Astrocyte (in vitro differentiated cells and primary cell): ENCODE measurements at regions not wholly inside any gene's neighbourhood (a gene's known extent, or its start where the extent isn't known, plus 50 kb on each side); places are given as distances from the start of the nearest gene placed in this dataset.

Experiments
- DNase-seq: peaks from one replicate; pipeline ENCODE4 v3.0.0-alpha.2; 2010; ENCODE audit warnings: low read depth
- FAIRE-seq: peaks from 2 replicates; lab custom pipeline; 2011; peaks lifted over from hg19 to GRCh38; lab: Jason Lieb, UNC
- H2AFZ ChIP-seq: 2 replicates; pipeline ENCODE4 v1.6.0; 2012; ENCODE audit warnings: low read depth, low read length, inconsistent platforms
- H3K27ac ChIP-seq: 2 replicates; pipeline ENCODE4 v1.5.1; 2011; ENCODE audit warnings: low read depth, low read length, inconsistent platforms
- H3K27me3 ChIP-seq: 2 replicates; pipeline ENCODE4 v1.6.0; 2011; ENCODE audit warnings: low read length, inconsistent platforms; ENCODE audit not compliant: insufficient read depth
- H3K36me3 ChIP-seq: 2 replicates; pipeline ENCODE4 v1.5.1; 2011; ENCODE audit warnings: low read length, inconsistent platforms; ENCODE audit not compliant: insufficient read depth
- H3K4me1 ChIP-seq: 2 replicates; pipeline ENCODE4 v1.5.1; 2011; ENCODE audit warnings: low read length, inconsistent platforms; ENCODE audit not compliant: insufficient read depth
- H3K4me2 ChIP-seq: 2 replicates; pipeline ENCODE4 v1.6.0; 2012; ENCODE audit warnings: low read length, inconsistent platforms
- H3K4me3 ChIP-seq: 2 replicates; pipeline ENCODE4 v1.5.1; 2011; ENCODE audit warnings: low read depth, mild to moderate bottlenecking, low read length, inconsistent platforms; ENCODE audit not compliant: insufficient read depth
- H3K79me2 ChIP-seq: 2 replicates; pipeline ENCODE4 v1.6.0; 2012; ENCODE audit warnings: mild to moderate bottlenecking, low read length, inconsistent platforms; ENCODE audit not compliant: insufficient read depth
- H3K9ac ChIP-seq: 2 replicates; pipeline ENCODE4 v1.6.0; 2012; ENCODE audit warnings: mild to moderate bottlenecking, low read length, inconsistent platforms
- H3K9me3 ChIP-seq: 2 replicates; pipeline ENCODE4 v1.5.1; 2012; ENCODE audit warnings: low read depth, mild to moderate bottlenecking, low read length, inconsistent platforms; ENCODE audit not compliant: insufficient read depth
- H4K20me1 ChIP-seq: 2 replicates; pipeline ENCODE4 v1.6.0; 2012; ENCODE audit warnings: low read length, inconsistent platforms; ENCODE audit not compliant: insufficient read depth
- H3K27ac Mint-ChIP-seq: one replicate; pipeline ENCODE4 v1.8.0; 2021; ENCODE audit warnings: mild to moderate bottlenecking, mixed read lengths; ENCODE audit not compliant: unreplicated experiment
- H3K27me3 Mint-ChIP-seq: one replicate; pipeline ENCODE4 v1.8.0; 2021; ENCODE audit warnings: low read depth, mixed read lengths; ENCODE audit not compliant: unreplicated experiment
- H3K36me3 Mint-ChIP-seq: one replicate; pipeline ENCODE4 v1.8.0; 2021; ENCODE audit warnings: low read depth, mixed read lengths; ENCODE audit not compliant: unreplicated experiment
- H3K4me1 Mint-ChIP-seq: one replicate; pipeline ENCODE4 v1.8.0; 2021; ENCODE audit warnings: low read depth, mixed read lengths; ENCODE audit not compliant: unreplicated experiment
- H3K4me3 Mint-ChIP-seq: one replicate; pipeline ENCODE4 v1.8.0; 2021; ENCODE audit warnings: mild to moderate bottlenecking, moderate library complexity, mixed read lengths; ENCODE audit not compliant: unreplicated experiment
- H3K9me3 Mint-ChIP-seq: one replicate; pipeline ENCODE4 v1.8.0; 2021; ENCODE audit warnings: mild to moderate bottlenecking, mixed read lengths; ENCODE audit not compliant: unreplicated experiment
- CTCF ChIP-seq: IDR thresholded peaks from 2 replicates; pipeline ENCODE4 v1.5.1; 2011; ENCODE audit warnings: low read depth, mild to moderate bottlenecking, inconsistent platforms, low read length, moderate library complexity; ENCODE audit not compliant: insufficient read depth
- EZH2 ChIP-seq: IDR thresholded peaks from 2 replicates; pipeline ENCODE4 v1.6.1; 2012; ENCODE audit warnings: mild to moderate bottlenecking, low read length, inconsistent platforms; ENCODE audit not compliant: insufficient read depth

DNA sequence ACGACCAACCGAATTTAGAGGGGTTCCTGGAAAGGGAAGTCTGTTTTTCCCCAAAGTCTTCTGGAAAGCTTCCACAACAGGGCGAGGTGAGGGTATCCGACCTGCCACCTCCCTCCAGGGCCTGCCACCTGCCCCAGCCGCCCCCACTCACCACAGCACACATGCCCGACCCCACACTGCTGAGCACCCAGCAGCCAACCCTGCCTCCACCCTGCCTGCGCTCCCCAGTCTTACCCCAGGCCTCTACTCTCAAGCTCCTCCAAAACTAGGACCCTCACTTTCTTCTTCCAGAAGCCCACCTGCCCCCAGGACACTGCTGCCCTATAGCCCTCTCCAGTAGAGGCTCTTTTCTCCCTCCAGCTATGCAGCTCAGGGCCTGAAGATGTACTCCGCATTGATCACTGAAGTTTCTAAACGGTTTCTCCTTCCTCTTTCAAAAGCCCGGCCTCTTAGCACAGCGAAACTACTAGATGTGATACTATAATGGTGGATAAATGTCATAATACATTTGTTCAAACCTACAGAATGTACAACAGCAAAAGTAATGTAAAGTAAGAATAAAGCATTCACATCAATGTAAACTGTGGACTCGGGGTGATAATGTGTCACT lies 128.8 kb upstream of the SLC1A4 start:
- H3K9me3 Mint-ChIP-seq = no peaks in the 10 kb centered on the region
- DNase-seq (no peak), FAIRE-seq (no peak)
- H3K27me3 Mint-ChIP-seq = no peaks in the 10 kb centered on the region
- no peak overlapping the region for H3K27ac ChIP-seq
- no peak for TF ChIP-seq EZH2
- TF ChIP-seq CTCF = no peak
- H3K4me2 ChIP-seq = peak overlapping the region; percentile 83
- no peaks in the 10 kb centered on the region for H4K20me1 ChIP-seq
- H3K4me3 ChIP-seq = no peak overlapping the region
- H3K9me3 ChIP-seq = peaks cover 7% of the 10 kb centered on the region
- H3K79me2 ChIP-seq = no peaks in the 10 kb centered on the region
- peaks cover 4% of the 10 kb centered on the region for H3K27me3 ChIP-seq
- no peaks in the 10 kb centered on the region for H3K36me3 ChIP-seq
- no peak overlapping the region for H3K4me3 Mint-ChIP-seq
- peaks cover 19% of the 10 kb centered on the region for H3K4me1 Mint-ChIP-seq
- H3K36me3 Mint-ChIP-seq = no peaks in the 10 kb centered on the region
- H3K27ac Mint-ChIP-seq = no peak overlapping the region
- H2AFZ ChIP-seq = no peak overlapping the region
- peak overlapping the region; percentile 68 for H3K9ac ChIP-seq
- H3K4me1 ChIP-seq = peaks cover 31% of the 10 kb centered on the region

DNA sequence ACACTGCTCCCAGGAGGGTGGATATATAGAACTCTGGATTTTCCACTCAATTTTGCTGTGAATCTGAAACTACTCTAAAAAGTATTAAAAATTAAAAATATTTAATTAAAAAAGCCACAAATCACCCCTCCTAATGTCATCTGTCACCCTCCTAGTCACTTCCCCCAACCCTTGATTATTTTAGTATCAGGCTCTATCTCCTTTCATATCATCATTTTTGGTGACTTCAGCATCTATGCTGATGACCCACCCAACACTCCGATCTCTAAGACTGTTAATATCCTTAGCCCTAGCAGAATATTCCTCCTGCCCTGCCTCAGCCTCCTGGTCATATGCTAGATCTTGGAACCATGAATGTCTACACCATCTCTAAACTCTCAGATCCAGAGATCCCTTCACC lies 128.3 kb upstream of the SLC1A4 start:
- DNase-seq (no peak), FAIRE-seq (no peak)
- Mint-ChIP-seq H3K27ac (no peak overlapping the region), H3K4me3 (no peak overlapping the region), H3K27me3 (no peaks in the 10 kb centered on the region), H3K9me3 (no peaks in the 10 kb centered on the region), H3K4me1 (peaks cover 19% of the 10 kb centered on the region), H3K36me3 (no peaks in the 10 kb centered on the region)
- Histone ChIP-seq H3K79me2 (no peaks in the 10 kb centered on the region), H3K27ac (no peak overlapping the region), H3K27me3 (peaks cover 5% of the 10 kb centered on the region), H3K36me3 (no peaks in the 10 kb centered on the region), H3K9ac (no peak overlapping the region), H3K4me1 (peaks cover 31% of the 10 kb centered on the region), H4K20me1 (no peaks in the 10 kb centered on the region), H3K4me3 (no peak overlapping the region), H3K4me2 (no peak overlapping the region), H2AFZ (no peak overlapping the region), H3K9me3 (peaks cover 7% of the 10 kb centered on the region)
- no peak for TF ChIP-seq EZH2
- no peak for TF ChIP-seq CTCF
